GM19025 (cell line): ENCODE measurements at regions not wholly inside any gene's neighbourhood (a gene's known extent, or its start where the extent isn't known, plus 50 kb on each side); places are given as distances from the start of the nearest gene placed in this dataset.
"Not testable (repeated sequence)": the region's sequence is repeated elsewhere in the genome, so short reads cannot be mapped to it uniquely, and the experiment has no call there.

Source experiments
- ATAC-seq: cut with Tn5 transposase; IDR thresholded peaks from one replicate; pipeline ENCODE4 v1.9.1; 2021; ENCODE audit warnings: mild to moderate bottlenecking, low read depth, moderate library complexity; ENCODE audit not compliant: unreplicated experiment

GRCh38 chr10:34016576-34016975 lies 682.1 kb upstream of the NRP1 start:
- ATAC-seq = no peak

DNA sequence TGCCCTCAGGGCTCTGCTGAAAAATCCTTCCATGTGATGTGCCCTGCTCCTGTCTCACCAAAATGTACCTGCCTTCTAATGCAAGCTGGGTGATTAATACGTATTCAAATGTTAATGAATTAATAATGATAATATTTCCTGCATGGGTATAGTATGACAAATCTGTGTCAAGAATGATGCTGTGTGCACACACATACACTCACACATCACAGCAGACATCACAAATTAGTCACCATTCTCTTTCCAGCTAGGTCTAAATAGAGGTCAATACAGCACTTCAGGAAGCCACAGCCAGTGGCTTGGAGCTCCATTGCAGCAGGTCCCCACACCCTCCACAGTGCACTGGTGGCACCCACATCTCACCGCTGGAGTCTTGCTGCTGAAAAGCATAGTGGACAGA lies 681.2 kb upstream of the NRP1 start:
- ATAC-seq = no peak

DNA sequence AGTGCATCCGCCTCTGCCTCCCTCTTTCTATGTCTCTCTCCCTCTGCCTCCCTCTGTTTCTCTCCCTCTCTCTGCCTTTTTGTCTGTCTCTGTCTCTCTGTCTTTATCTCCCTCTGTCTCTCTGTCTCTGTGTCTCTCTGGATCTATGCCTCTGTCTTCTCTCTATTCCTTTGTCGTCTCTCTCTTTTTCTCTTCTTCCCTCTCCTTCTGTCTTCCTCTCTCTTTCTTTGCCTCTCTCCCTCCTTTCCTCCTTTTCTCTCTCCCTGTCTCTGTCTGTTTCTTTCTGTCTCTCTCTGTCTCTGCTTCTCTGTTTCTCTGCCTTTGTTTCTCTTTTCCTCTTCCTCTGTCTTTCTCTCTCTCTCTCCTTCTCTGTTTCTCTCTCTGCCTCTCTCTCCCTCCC lies 678.8 kb upstream of the NRP1 start:
- ATAC-seq = no peak

- ATAC-seq = no peak
Observed at GRCh38 chr10:34010891-34011290, 676.4 kb upstream of the NRP1 start.

GRCh38 chr10:34010228-34010627 lies 675.8 kb upstream of the NRP1 start:
- ATAC-seq = not testable (repeated sequence)

- ATAC-seq = no peak
Observed at GRCh38 chr10:34008656-34009055, 674.2 kb upstream of the NRP1 start.

- ATAC-seq = no peak
Observed at GRCh38 chr10:34006471-34006870, 672.0 kb upstream of the NRP1 start.

GRCh38 chr10:34003561-34003960 lies 669.1 kb upstream of the NRP1 start:
- ATAC-seq = no peak

DNA sequence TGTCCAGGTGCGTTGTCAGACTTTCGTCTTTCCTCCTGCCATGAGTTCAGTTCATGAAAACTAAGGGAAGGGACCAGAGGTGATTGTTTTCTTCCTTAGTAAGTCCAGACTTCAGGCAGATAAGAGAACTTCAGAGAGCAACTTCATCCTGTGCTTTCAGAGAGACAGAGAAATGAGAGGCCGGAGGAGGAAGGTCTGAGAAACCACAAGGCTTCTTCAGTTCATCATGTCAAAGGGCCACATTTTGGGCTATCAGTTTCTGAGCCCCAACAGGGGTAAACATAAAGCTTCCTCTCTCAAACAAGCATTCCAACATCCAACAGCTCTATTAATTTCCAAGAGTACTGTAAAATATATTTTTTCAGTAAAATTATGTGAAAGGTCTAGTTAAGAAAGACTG lies 668.4 kb upstream of the NRP1 start:
- no peak for ATAC-seq

DNA sequence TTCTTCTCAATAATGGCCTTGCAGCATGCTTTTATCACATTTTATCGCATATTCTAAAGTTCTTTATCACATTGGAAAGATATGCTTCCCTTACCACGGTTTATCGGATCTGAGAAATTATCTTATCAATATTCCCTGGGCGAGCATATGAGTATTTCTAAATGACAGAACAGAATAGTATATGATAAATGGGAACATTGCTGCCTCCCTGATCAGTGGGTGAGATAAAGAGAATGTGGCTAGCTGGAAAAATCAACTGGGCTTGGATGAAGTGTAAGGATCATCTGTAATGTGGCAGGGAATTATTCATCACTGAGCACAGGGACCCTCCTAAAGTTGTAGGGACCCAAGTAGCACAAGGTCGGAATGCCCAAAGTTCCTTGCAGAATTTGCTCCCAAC lies 667.4 kb upstream of the NRP1 start:
- ATAC-seq = no peak

DNA sequence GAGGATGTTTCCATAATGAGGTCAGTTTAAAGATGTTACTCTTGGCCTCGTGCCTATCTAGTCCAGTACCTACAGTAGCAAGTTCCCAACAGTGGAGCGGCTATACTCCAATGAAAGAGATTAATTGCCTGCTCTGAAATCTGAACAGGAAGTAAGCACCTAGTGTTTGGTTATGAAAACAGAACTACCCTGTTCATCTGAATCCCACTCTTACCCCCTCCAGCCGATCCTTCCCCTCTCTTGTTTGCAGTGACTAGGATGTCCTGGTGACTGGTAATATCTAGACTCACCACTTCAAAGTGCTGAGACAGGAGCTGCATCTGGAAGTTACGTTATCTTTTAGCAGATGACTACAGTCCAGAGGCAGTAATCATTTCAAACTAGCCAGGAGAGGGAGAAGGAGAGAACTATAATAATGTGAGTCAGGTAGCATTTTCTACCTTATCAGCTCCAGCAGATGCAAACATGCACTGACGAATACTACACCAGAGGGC lies 666.7 kb upstream of the NRP1 start:
- no peak for ATAC-seq

GRCh38 chr10:33993917-33994316 lies 659.5 kb upstream of the NRP1 start:
- ATAC-seq = no peak

- ATAC-seq = no peak
Observed at GRCh38 chr10:33991924-33992323, 657.5 kb upstream of the NRP1 start.

- no peak for ATAC-seq
Observed at GRCh38 chr10:33986515-33986914, 652.0 kb upstream of the NRP1 start.

- no peak for ATAC-seq
Observed at GRCh38 chr10:33986016-33986415, 651.5 kb upstream of the NRP1 start.

GRCh38 chr10:33982995-33983394 lies 648.5 kb upstream of the NRP1 start:
- ATAC-seq = no peak

- ATAC-seq = no peak
Observed at GRCh38 chr10:33981301-33981700, 646.8 kb upstream of the NRP1 start.

DNA sequence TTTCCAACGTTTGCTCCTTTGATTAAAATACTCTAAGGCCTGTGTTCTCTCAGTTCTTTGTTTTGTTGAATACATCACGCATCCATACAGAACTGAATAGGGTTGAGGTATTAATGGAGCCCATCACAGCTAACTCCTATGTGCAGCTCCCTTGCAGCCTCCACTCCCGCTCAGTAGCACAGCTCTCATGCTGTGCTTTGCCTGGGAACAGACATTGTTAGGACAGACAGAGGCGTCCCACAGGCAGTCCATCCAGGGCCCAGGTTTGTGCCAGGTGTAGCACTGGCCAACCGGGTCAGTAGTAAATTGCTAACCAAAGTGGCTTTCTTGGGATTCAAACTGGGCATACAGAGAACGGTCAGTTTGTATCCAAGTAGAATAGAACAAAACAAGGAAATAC lies 644.7 kb upstream of the NRP1 start:
- ATAC-seq = no peak

DNA sequence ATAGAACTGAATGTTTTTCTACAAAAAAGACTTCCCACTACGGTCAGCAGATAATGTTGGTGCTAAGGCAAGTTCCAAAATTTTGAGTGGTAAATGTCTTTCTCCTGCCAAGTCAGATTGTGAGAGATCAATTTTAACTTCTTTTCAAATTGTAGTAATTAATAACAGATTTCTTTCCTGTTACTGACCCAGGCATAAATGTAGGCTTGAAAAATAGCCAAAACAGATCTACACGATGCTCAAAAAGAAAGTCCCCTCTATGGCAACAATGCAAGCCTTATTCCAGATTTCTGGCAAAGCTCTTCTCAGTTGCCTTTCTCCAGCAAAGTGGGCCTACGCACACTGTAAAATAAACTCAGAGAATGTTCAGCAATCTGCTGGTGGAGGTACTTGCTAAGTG lies 641.0 kb upstream of the NRP1 start:
- ATAC-seq = no peak

- ATAC-seq = no peak
Observed at GRCh38 chr10:33974976-33975478, 640.6 kb upstream of the NRP1 start.

DNA sequence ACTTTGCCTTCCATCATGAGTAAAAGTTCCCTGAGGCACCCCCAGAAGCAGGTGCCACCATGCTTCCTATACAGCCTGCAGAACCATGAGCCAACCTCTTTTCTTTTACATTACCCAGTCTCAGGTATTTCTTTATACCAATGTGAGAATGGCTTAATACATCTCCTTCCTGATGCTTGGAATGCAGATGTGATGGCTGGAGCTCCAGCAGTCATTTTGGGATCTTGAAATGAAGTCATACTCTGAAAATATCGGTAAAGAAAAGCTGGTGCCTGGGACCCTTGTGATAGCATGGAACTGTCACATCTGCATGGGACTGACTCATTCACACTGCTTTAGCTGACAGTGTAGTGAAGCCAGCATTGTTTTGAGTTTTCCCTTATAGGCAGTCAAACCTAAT lies 634.5 kb upstream of the NRP1 start:
- no peak for ATAC-seq

DNA sequence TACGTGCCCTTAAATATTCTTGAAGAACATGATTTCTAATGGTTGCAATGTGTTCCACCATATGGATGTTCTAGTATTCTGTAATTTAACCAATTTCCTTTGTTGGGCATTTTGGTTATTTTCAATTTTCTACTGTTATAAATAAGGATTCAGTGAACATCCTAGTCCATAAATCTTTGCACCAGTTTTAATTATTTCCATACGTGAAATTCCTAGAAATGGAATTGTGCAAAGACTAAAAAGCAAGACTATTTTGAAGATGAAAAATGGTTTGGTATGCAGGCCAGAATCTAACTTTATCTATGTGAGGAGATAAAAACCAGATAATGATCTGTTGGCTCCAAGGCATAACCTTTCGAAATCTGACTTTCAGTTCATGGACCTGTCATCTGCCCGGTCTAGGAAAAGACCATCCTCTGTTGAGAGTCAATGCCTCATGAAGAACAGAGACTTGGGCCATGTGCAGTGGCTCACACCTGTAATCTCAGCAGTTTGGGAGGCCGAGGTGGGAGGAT lies 633.2 kb upstream of the NRP1 start:
- no peak for ATAC-seq

GRCh38 chr10:33966946-33967345 lies 632.5 kb upstream of the NRP1 start:
- ATAC-seq = no peak
